H1 (cell line): ENCODE measurements at regions not wholly inside any gene's neighbourhood (a gene's known extent, or its start where the extent isn't known, plus 50 kb on each side); places are given as distances from the start of the nearest gene placed in this dataset.

Experiments used
- CTCF ChIA-PET: fragments of 300-600 bp; sonication (Branson Sonifier 250); formaldehyde crosslinking; loops from one replicate; lab custom pipeline; 2021; ENCODE audit not compliant: partially characterized antibody; lab: Charles Lee
- POLR2A ChIA-PET: fragments of 300-600 bp; sonication (Branson Sonifier 250); formaldehyde crosslinking; loops from one replicate; lab custom pipeline; 2021; ENCODE audit warnings: inconsistent platforms; ENCODE audit not compliant: partially characterized antibody; lab: Charles Lee
- DNase-seq, 2 experiments: peaks; one replicate each; pipeline versions ENCODE4 v3.0.0 to v3.0.0-alpha.2; 2010 to 2022; ENCODE audit warnings: low spot score in 2 of 2, low read depth in 1 of 2, mixed read lengths in 1 of 2
- FAIRE-seq: peaks from 2 replicates; lab custom pipeline; 2011; peaks lifted over from hg19 to GRCh38; lab: Jason Lieb, UNC
- H2AFZ ChIP-seq: 2 replicates; pipeline ENCODE4 v1.8.1; 2012; ENCODE audit warnings: low read length, inconsistent platforms
- H2AK5ac ChIP-seq: 2 replicates; pipeline ENCODE4 v1.6.1; 2013; ENCODE audit warnings: low read depth, low read length
- H2BK120ac ChIP-seq: replicated peaks from 2 replicates; pipeline ENCODE3; 2013; ENCODE audit warnings: low read depth, low read length, inconsistent platforms
- H2BK12ac ChIP-seq: 2 replicates; pipeline ENCODE4 v1.6.1; 2013; ENCODE audit warnings: low read depth, low read length
- H2BK15ac ChIP-seq: 2 replicates; pipeline ENCODE4 v1.6.1; 2013; ENCODE audit warnings: low read length
- H2BK20ac ChIP-seq: 2 replicates; pipeline ENCODE4 v1.6.1; 2013; ENCODE audit warnings: low read length
- H2BK5ac ChIP-seq: 2 replicates; pipeline ENCODE4 v1.6.1; 2013; ENCODE audit warnings: low read depth, low read length
- H3K14ac ChIP-seq: 2 replicates; pipeline ENCODE4 v1.6.1; 2013; ENCODE audit warnings: inconsistent platforms; ENCODE audit not compliant: insufficient read length
- H3K18ac ChIP-seq: 2 replicates; pipeline ENCODE4 v1.6.1; 2013; ENCODE audit warnings: low read length; ENCODE audit errors: extremely low read depth
- H3K23ac ChIP-seq: 2 replicates; pipeline ENCODE4 v1.6.1; 2013; ENCODE audit warnings: inconsistent platforms; ENCODE audit not compliant: insufficient read length
- H3K23me2 ChIP-seq: 2 replicates; pipeline ENCODE4 v1.6.1; 2013; ENCODE audit warnings: low read depth, low read length
- H3K27ac ChIP-seq: 2 replicates; pipeline ENCODE4 v1.6.1; 2011; ENCODE audit warnings: low read depth, low read length, inconsistent platforms
- H3K27me3 ChIP-seq, 4 experiments: replicated peaks in 1 of 4; 1 replicate in 1 of 4; 2 replicates in 3 of 4; pipeline versions ENCODE4 v1.6.1 to v1.8.1; 2011 to 2013; ENCODE audit warnings: low read length in 3 of 4, mild to moderate bottlenecking in 3 of 4, inconsistent platforms in 2 of 4, mixed read lengths in 2 of 4, moderate library complexity in 1 of 4; ENCODE audit not compliant: control insufficient read depth in 3 of 4, insufficient read depth in 3 of 4; ENCODE audit errors: extremely low read depth in 1 of 4
- H3K36me3 ChIP-seq, 4 experiments: 2 replicates each; pipeline versions ENCODE4 v1.6.1 to v1.8.1; 2011 to 2013; ENCODE audit warnings: mild to moderate bottlenecking in 4 of 4, low read length in 3 of 4, moderate library complexity in 2 of 4, control low read depth in 1 of 4, inconsistent platforms in 1 of 4; ENCODE audit not compliant: insufficient read depth in 4 of 4, control insufficient read depth in 2 of 4
- H3K4ac ChIP-seq: replicated peaks from 2 replicates; pipeline ENCODE3; 2013; ENCODE audit warnings: low read length, low read depth, mixed read lengths, inconsistent platforms; ENCODE audit not compliant: insufficient read length
- H3K4me1 ChIP-seq, 4 experiments: replicated peaks in 1 of 4; 1 replicate in 1 of 4; 2 replicates in 3 of 4; pipeline versions ENCODE4 v1.6.1 to v1.8.1; 2011 to 2013; ENCODE audit warnings: low read length in 3 of 4, inconsistent platforms in 2 of 4, mixed read lengths in 1 of 4; ENCODE audit not compliant: insufficient read depth in 4 of 4, control insufficient read depth in 3 of 4
- H3K4me2 ChIP-seq, 2 experiments: 2 replicates each; pipeline versions ENCODE4 v1.6.1 to v1.8.1; 2011 to 2013; ENCODE audit warnings: low read depth in 2 of 2, low read length in 2 of 2, control low read depth in 1 of 2, inconsistent platforms in 1 of 2, mild to moderate bottlenecking in 1 of 2; ENCODE audit not compliant: insufficient read depth in 1 of 2
- H3K4me3 ChIP-seq, 4 experiments: fragments of 200-600, 300-600 bp in 1 of 4; sonication (generic), shearing (Covaris generic), sonication (Bioruptor Twin) in 1 of 4; 2 replicates each; pipeline versions ENCODE4 v1.5.1 to v1.8.1; 2011 to 2016; ENCODE audit warnings: low read length in 4 of 4, low read depth in 3 of 4, control low read depth in 2 of 4, inconsistent platforms in 2 of 4, mild to moderate bottlenecking in 2 of 4, mixed read lengths in 1 of 4, moderate library complexity in 1 of 4; ENCODE audit not compliant: insufficient read depth in 2 of 4; ENCODE audit errors: extremely low read depth in 1 of 4
- H3K56ac ChIP-seq: replicated peaks from 2 replicates; pipeline ENCODE3; 2013; ENCODE audit warnings: low read depth, mild to moderate bottlenecking, mixed read lengths, low read length, inconsistent platforms; ENCODE audit not compliant: insufficient read length
- H3K79me1 ChIP-seq: 2 replicates; pipeline ENCODE4 v1.6.1; 2013; ENCODE audit warnings: low read depth, low read length, control low read depth
- H3K79me2 ChIP-seq, 2 experiments: 2 replicates each; pipeline versions ENCODE4 v1.6.1 to v1.8.1; 2012 to 2013; ENCODE audit warnings: low read length in 2 of 2, mild to moderate bottlenecking in 2 of 2, inconsistent platforms in 1 of 2; ENCODE audit not compliant: insufficient read depth in 2 of 2, control insufficient read depth in 1 of 2
- H3K9ac ChIP-seq, 4 experiments: replicated peaks in 1 of 4; 1 replicate in 1 of 4; 2 replicates in 3 of 4; pipeline versions ENCODE4 v1.6.1 to v1.8.1; 2011 to 2013; ENCODE audit warnings: low read depth in 3 of 4, low read length in 3 of 4, control low read depth in 2 of 4, mild to moderate bottlenecking in 2 of 4, moderate library complexity in 2 of 4, inconsistent platforms in 1 of 4; ENCODE audit errors: extremely low read depth in 1 of 4
- H3K9me3 ChIP-seq, 2 experiments: 2 replicates each; pipeline versions ENCODE4 v1.6.1 to v1.8.1; 2012 to 2013; ENCODE audit warnings: mild to moderate bottlenecking in 2 of 2, moderate library complexity in 2 of 2, control low read depth in 1 of 2, inconsistent platforms in 1 of 2, low read depth in 1 of 2, low read length in 1 of 2, mixed read lengths in 1 of 2; ENCODE audit not compliant: insufficient read depth in 2 of 2
- H4K20me1 ChIP-seq, 2 experiments: replicated peaks in 1 of 2; 2 replicates each; pipeline versions ENCODE3 to v1.8.1; 2011 to 2013; ENCODE audit warnings: inconsistent platforms in 2 of 2, low read length in 2 of 2, mild to moderate bottlenecking in 1 of 2; ENCODE audit not compliant: insufficient read depth in 2 of 2, control insufficient read depth in 1 of 2
- H4K5ac ChIP-seq: 2 replicates; pipeline ENCODE4 v1.6.1; 2013; ENCODE audit warnings: low read length, low read depth, mixed read lengths, inconsistent platforms; ENCODE audit not compliant: insufficient read length
- H4K8ac ChIP-seq: 2 replicates; pipeline ENCODE4 v1.8.0; 2013; ENCODE audit warnings: mild to moderate bottlenecking, moderate library complexity, low read length, inconsistent platforms; ENCODE audit not compliant: insufficient read depth; ENCODE audit errors: extremely low read depth
- H4K91ac ChIP-seq: replicated peaks from 2 replicates; pipeline ENCODE3; 2013; ENCODE audit warnings: low read length, mixed read lengths, inconsistent platforms; ENCODE audit not compliant: insufficient read length
- CEBPB ChIP-seq: IDR thresholded peaks from 2 replicates; pipeline ENCODE4 v1.6.1; 2012; ENCODE audit warnings: low read depth, low read length
- KDM4A ChIP-seq: IDR thresholded peaks from one replicate; pipeline ENCODE4 v1.7.1; 2012; ENCODE audit warnings: low read depth, mild to moderate bottlenecking, moderate library complexity, low read length, inconsistent platforms; ENCODE audit not compliant: severe bottlenecking
- RFX5 ChIP-seq: IDR thresholded peaks from 2 replicates; pipeline ENCODE4 v1.6.1; 2011; ENCODE audit warnings: low read depth, low read length, improper control_type of control experiment, borderline replicate concordance
- TAF7 ChIP-seq: optimal IDR thresholded peaks from 2 replicates; pipeline ENCODE3; 2011; ENCODE audit warnings: low read depth, mild to moderate bottlenecking, inconsistent platforms, low read length, moderate library complexity, borderline replicate concordance
- USF2 ChIP-seq: IDR thresholded peaks from 2 replicates; pipeline ENCODE4 v1.6.1; 2011; ENCODE audit warnings: low read length, improper control_type of control experiment
- WGBS, 2 experiments: shearing (Covaris generic) in 1 of 2; methylation state at CpG; one replicate each; pipeline versions ENCODE4 v1.1.6 to v1.1.7; 2013 to 2015; ENCODE audit warnings: low lambda C conversion rate in 2 of 2, mixed read lengths in 2 of 2, inconsistent platforms in 1 of 2, low coverage in 1 of 2, missing lambda C conversion rate in 1 of 2; ENCODE audit not compliant: insufficient replicate concordance in 2 of 2, insufficient coverage in 1 of 2, insufficient read length in 1 of 2; ENCODE audit errors: extremely low coverage in 1 of 2, missing lambda C conversion rate in 1 of 2; 5-methylcytosine and 5-hydroxymethylcytosine counted together
- TF ChIP-seq, protein P1 (sequence below): IDR thresholded peaks from 2 replicates; pipeline ENCODE4 v1.6.1; 2012; ENCODE audit warnings: inconsistent platforms

DNA sequence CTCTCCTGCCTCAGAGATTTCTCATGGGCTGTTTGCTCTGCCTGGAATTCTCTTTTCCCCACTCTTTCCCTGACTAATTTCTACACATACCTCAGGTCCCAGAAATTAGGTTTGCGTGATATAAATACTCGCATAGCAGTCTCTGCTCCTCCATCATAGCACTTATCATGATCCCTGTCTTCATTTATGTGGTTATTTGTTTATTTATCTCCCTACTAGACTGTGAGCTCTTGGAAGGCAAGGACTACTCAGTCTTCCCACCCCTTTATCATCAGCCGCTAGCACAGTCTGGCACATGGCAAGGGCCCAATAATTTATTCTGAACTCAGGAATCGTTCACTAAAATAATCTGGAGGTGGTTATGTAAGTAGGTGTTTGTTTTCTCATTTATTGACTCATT is 79.3 kb downstream of the ADCYAP1 start:
- Histone ChIP-seq H2BK120ac (no peak overlapping the region), H3K4me3 (no peak overlapping the region), H2BK12ac (no peak overlapping the region; the same call in 1 of the 2 replicates), H3K18ac (no peak overlapping the region), H2AK5ac (no peak overlapping the region; the same call in 1 of the 2 replicates), H3K23ac (no peak overlapping the region), H3K9ac (no peak overlapping the region), H3K56ac (no peak overlapping the region), H3K4ac (no peak overlapping the region), H2BK15ac (no peak overlapping the region), H4K91ac (no peak overlapping the region), H3K27ac (no peak overlapping the region), H4K20me1 (no peaks in the 10 kb centered on the region), H2BK5ac (no peak overlapping the region), H3K79me2 (peaks cover 7 to 24% of the 10 kb centered on the region in 2 experiments; a peak in 2 of 4 replicates), H3K27me3 (no peaks in the 10 kb centered on the region), H3K4me2 (no peak overlapping the region), H3K23me2 (no peaks in the 10 kb centered on the region), H3K9me3 (peaks cover 0 to 3% of the 10 kb centered on the region in 2 experiments; a peak in 1 of 4 replicates), H2BK20ac (peak overlapping the region; percentile 73; the same call in 1 of the 2 replicates), H3K4me1 (peaks cover 4 to 20% (median 7%) of the 10 kb centered on the region in 4 experiments), H2AFZ (no peak overlapping the region), H3K36me3 (no peaks in the 10 kb centered on the region)
- whole genome bisulfite sequencing, 2 experiments: 70% methylated on average over 4 of the region's 4 CpGs; no CpG with 5 or more reads in 1 of the 2 experiments
- FAIRE-seq (no peak), DNase-seq (no peak)
- ChIA-PET POLR2A (interaction anchor here (0.7 kb wide), 1 partner anchor 9 kb away, joined by 3 read pairs; no protein-coding TSS in a partner anchor), CTCF (interaction anchor here (2.2 kb wide), 1 partner anchor 22 kb away, joined by 9 read pairs; no protein-coding TSS in a partner anchor)
- no peak for TF ChIP-seq TAF7
- no peak for TF ChIP-seq RFX5
- TF ChIP-seq KDM4A: no peak
- TF ChIP-seq, protein P1, sequence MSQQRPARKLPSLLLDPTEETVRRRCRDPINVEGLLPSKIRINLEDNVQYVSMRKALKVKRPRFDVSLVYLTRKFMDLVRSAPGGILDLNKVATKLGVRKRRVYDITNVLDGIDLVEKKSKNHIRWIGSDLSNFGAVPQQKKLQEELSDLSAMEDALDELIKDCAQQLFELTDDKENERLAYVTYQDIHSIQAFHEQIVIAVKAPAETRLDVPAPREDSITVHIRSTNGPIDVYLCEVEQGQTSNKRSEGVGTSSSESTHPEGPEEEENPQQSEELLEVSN: no peak
- no peak for TF ChIP-seq USF2
- TF ChIP-seq CEBPB: no peak
- TF ChIP-seq, all 59 proteins: peak for 0
- Histone ChIP-seq H4K5ac (no peak overlapping the region), H4K8ac (no peak overlapping the region), H3K14ac (no peak overlapping the region), H3K79me1 (peaks cover 5% of the 10 kb centered on the region; the same call in 1 of the 2 replicates)
